IMR-90 (cell line): ENCODE measurements at regions not wholly inside any gene's neighbourhood (a gene's known extent, or its start where the extent isn't known, plus 50 kb on each side); places are given as distances from the start of the nearest gene placed in this dataset.

Source experiments
- ATAC-seq: fragments of 200-7000 bp; cut with Tn5 transposase; 2 replicates; pipeline ENCODE4 v1.9.1; 2020; ENCODE audit warnings: low read depth, mild to moderate bottlenecking, moderate library complexity
- BruUV-seq: library from RNA; stranded (reverse); fragments of 400-500 nt; replicated peaks from 2 replicates; lab custom pipeline; 2021; lab: Mats Ljungman, UMichigan
- CTCF ChIA-PET: fragments of 300-600 bp; formaldehyde crosslinking; extraction: SDS; loops from one replicate; lab custom pipeline; 2021; ENCODE audit warnings: antibody characterized with exemption; lab: Yijun Ruan, JAX
- POLR2A ChIA-PET: fragments of 300-600 bp; sonication (Branson Sonifier 250); formaldehyde crosslinking; loops from one replicate; lab custom pipeline; 2022; ENCODE audit warnings: antibody characterized with exemption; ENCODE audit not compliant: unreplicated experiment; lab: Charles Lee
- DNase-seq: peaks from one replicate; pipeline ENCODE4 v3.0.0; 2013
- H2AFZ ChIP-seq: replicated peaks from 2 replicates; pipeline ENCODE3; 2013; ENCODE audit warnings: low read length, mild to moderate bottlenecking; ENCODE audit not compliant: poor library complexity
- H2AK5ac ChIP-seq: 2 replicates; pipeline ENCODE4 v1.6.1; 2013; ENCODE audit warnings: low read depth, low read length, inconsistent platforms
- H2AK9ac ChIP-seq: replicated peaks from 2 replicates; pipeline ENCODE3; 2013; ENCODE audit warnings: mild to moderate bottlenecking, low read depth, low read length, moderate library complexity; ENCODE audit not compliant: poor library complexity
- H2BK120ac ChIP-seq: 2 replicates; pipeline ENCODE4 v1.6.1; 2013; ENCODE audit warnings: low read depth, low read length, inconsistent platforms
- H2BK15ac ChIP-seq: 3 replicates; pipeline ENCODE4 v1.6.1; 2013; ENCODE audit warnings: low read depth, low read length, inconsistent platforms
- H2BK20ac ChIP-seq: 2 replicates; pipeline ENCODE4 v1.6.1; 2013; ENCODE audit warnings: low read depth, mild to moderate bottlenecking, inconsistent platforms, low read length, moderate library complexity
- H2BK5ac ChIP-seq: 2 replicates; pipeline ENCODE4 v1.6.1; 2013; ENCODE audit warnings: mild to moderate bottlenecking, low read depth, low read length, inconsistent platforms; ENCODE audit not compliant: poor library complexity, severe bottlenecking
- H3K14ac ChIP-seq: replicated peaks from 2 replicates; pipeline ENCODE4 v1.6.1; 2013; ENCODE audit warnings: low read depth, low read length, inconsistent platforms
- H3K18ac ChIP-seq: 2 replicates; pipeline ENCODE4 v1.6.1; 2013; ENCODE audit warnings: low read depth, low read length, control low read depth
- H3K23ac ChIP-seq: 2 replicates; pipeline ENCODE4 v1.6.1; 2013; ENCODE audit warnings: low read depth, low read length, inconsistent platforms
- H3K27ac ChIP-seq: 2 replicates; pipeline ENCODE4 v1.5.1; 2013; ENCODE audit warnings: mild to moderate bottlenecking, control low read depth, low read length; ENCODE audit not compliant: insufficient read depth
- H3K27me3 ChIP-seq: 2 replicates; pipeline ENCODE4 v1.6.1; 2013; ENCODE audit warnings: low read length; ENCODE audit not compliant: control insufficient read depth, insufficient read depth
- H3K36me3 ChIP-seq: 2 replicates; pipeline ENCODE4 v1.6.1; 2013; ENCODE audit warnings: low read length, mixed read lengths; ENCODE audit not compliant: control insufficient read depth, insufficient read depth
- H3K4ac ChIP-seq: 2 replicates; pipeline ENCODE4 v1.6.1; 2013; ENCODE audit warnings: low read depth, low read length, inconsistent platforms
- H3K4me1 ChIP-seq: 2 replicates; pipeline ENCODE4 v1.6.1; 2013; ENCODE audit warnings: low read length, mixed read lengths; ENCODE audit not compliant: control insufficient read depth, insufficient read depth
- H3K4me2 ChIP-seq: 2 replicates; pipeline ENCODE4 v1.6.1; 2013; ENCODE audit warnings: low read depth, mild to moderate bottlenecking, control low read depth, low read length, moderate library complexity
- H3K4me3 ChIP-seq: 2 replicates; pipeline ENCODE4 v1.5.1; 2013; ENCODE audit warnings: low read depth, mild to moderate bottlenecking, control low read depth, low read length, moderate library complexity; ENCODE audit not compliant: insufficient read depth
- H3K56ac ChIP-seq: 2 replicates; pipeline ENCODE4 v1.6.1; 2013; ENCODE audit warnings: low read length, inconsistent platforms; ENCODE audit not compliant: insufficient read depth; ENCODE audit errors: extremely low read depth
- H3K79me1 ChIP-seq, 2 experiments: 2 replicates each; pipeline ENCODE4 v1.6.1; 2013; ENCODE audit warnings: low read length in 2 of 2, inconsistent platforms in 1 of 2, low read depth in 1 of 2
- H3K9ac ChIP-seq: 2 replicates; pipeline ENCODE4 v1.6.1; 2013; ENCODE audit warnings: low read depth, low read length, control low read depth
- H3K9me1 ChIP-seq: 2 replicates; pipeline ENCODE4 v1.6.1; 2013; ENCODE audit warnings: low read length, inconsistent platforms; ENCODE audit not compliant: insufficient read depth
- H3K9me3 ChIP-seq: 2 replicates; pipeline ENCODE4 v1.6.1; 2013; ENCODE audit warnings: low read length; ENCODE audit not compliant: control insufficient read depth, insufficient read depth
- H4K20me1 ChIP-seq: 2 replicates; pipeline ENCODE4 v1.6.1; 2013; ENCODE audit warnings: low read length, inconsistent platforms; ENCODE audit not compliant: insufficient read depth
- H4K5ac ChIP-seq: 2 replicates; pipeline ENCODE4 v1.6.1; 2013; ENCODE audit warnings: mild to moderate bottlenecking, low read depth, low read length, control low read depth
- H4K8ac ChIP-seq, 2 experiments: 2 replicates each; pipeline ENCODE4 v1.6.1; 2013; ENCODE audit warnings: low read depth in 2 of 2, low read length in 2 of 2, control low read depth in 1 of 2, inconsistent platforms in 1 of 2
- H4K91ac ChIP-seq: 2 replicates; pipeline ENCODE4 v1.6.1; 2013; ENCODE audit warnings: low read depth, low read length, inconsistent platforms; ENCODE audit not compliant: insufficient read depth
- CHD1 ChIP-seq: IDR thresholded peaks from 2 replicates; pipeline ENCODE4 v1.6.1; 2012; ENCODE audit warnings: low read depth, low read length, improper control_type of control experiment
- FOS ChIP-seq: fragments of 150-350 bp; IDR thresholded peaks from 2 replicates; pipeline ENCODE4 v1.6.1; 2016; ENCODE audit warnings: low read depth, low read length
- MAFK ChIP-seq: IDR thresholded peaks from 2 replicates; pipeline ENCODE4 v1.6.1; 2012; ENCODE audit warnings: low read depth, low read length, improper control_type of control experiment
- MAZ ChIP-seq: IDR thresholded peaks from 2 replicates; pipeline ENCODE4 v1.6.1; 2012; ENCODE audit warnings: low read depth, mild to moderate bottlenecking, low read length, improper control_type of control experiment, moderate library complexity, borderline replicate concordance
- NFE2L2 ChIP-seq: fragments of 150-350 bp; IDR thresholded peaks from 2 replicates; pipeline ENCODE4 v1.6.1; 2016; ENCODE audit warnings: low read depth, mild to moderate bottlenecking, low read length
- POLR2A ChIP-seq: IDR thresholded peaks from 2 replicates; pipeline ENCODE4 v1.6.1; 2012; ENCODE audit warnings: mild to moderate bottlenecking, low read depth, low read length
- RFX5 ChIP-seq: IDR thresholded peaks from 2 replicates; pipeline ENCODE4 v1.8.0; 2012; ENCODE audit warnings: low read depth, mild to moderate bottlenecking, low read length, moderate library complexity
- SMC3 ChIP-seq: fragments of 150-350 bp; IDR thresholded peaks from 2 replicates; pipeline ENCODE4 v1.6.1; 2016; ENCODE audit warnings: low read depth, mild to moderate bottlenecking, antibody characterized with exemption, low read length, moderate library complexity
- WGBS, 2 experiments: methylation state at CpG; one replicate each; pipeline versions ENCODE4 v1.1.5 to v1.1.7; 2013; ENCODE audit warnings: missing lambda C conversion rate in 2 of 2; ENCODE audit not compliant: insufficient read length in 1 of 2; ENCODE audit errors: extremely low coverage in 2 of 2; 5-methylcytosine and 5-hydroxymethylcytosine counted together
- dilution Hi-C: fragments of 300-500 bp; cut with HindIII; formaldehyde crosslinking; loops from one replicate; pipeline ENCODE4 v1.14.3; 2018; ENCODE audit warnings: low sequenced_read_pairs; ENCODE audit not compliant: unreplicated experiment
- in situ Hi-C: fragments of 300-500 bp; cut with MboI; formaldehyde crosslinking; loops from 3 replicates; pipeline ENCODE4 v1.14.3; 2019; ENCODE audit warnings: low sequenced_read_pairs, inconsistent platforms, mixed read lengths
- intact Hi-C: fragments of 100-400 bp; cut with micrococcal nuclease; formaldehyde crosslinking; loops from 2 replicates; pipeline ENCODE4 v1.10.0; 2022

GRCh38 chr3:194073926-194074325, 62.0 kb upstream of the HES1 start (continued):
- no peak for TF ChIP-seq MAFK
- no peak for TF ChIP-seq RFX5
- no peak for TF ChIP-seq FOS
- TF ChIP-seq CHD1: no peak
- TF ChIP-seq SMC3: no peak
- no peak for TF ChIP-seq POLR2A

GRCh38 chr3:194075088-194075615, 60.8 kb upstream of the HES1 start:
- Histone ChIP-seq H2BK20ac (no peak overlapping the region), H4K91ac (no peak overlapping the region), H2AFZ (no peak overlapping the region), H3K9me1 (no peaks in the 10 kb centered on the region), H3K9ac (no peak overlapping the region), H3K9me3 (peaks cover 2% of the 10 kb centered on the region), H3K4ac (no peak overlapping the region), H2BK120ac (no peak overlapping the region), H3K14ac (no peak overlapping the region), H3K79me1 (no peaks in the 10 kb centered on the region), H3K27me3 (peaks cover 51% of the 10 kb centered on the region), H2BK5ac (no peak overlapping the region), H4K20me1 (no peaks in the 10 kb centered on the region), H4K5ac (no peak overlapping the region), H4K8ac (no peak overlapping the region), H3K27ac (no peak overlapping the region), H2BK15ac (no peak overlapping the region), H3K4me3 (no peak overlapping the region), H3K36me3 (no peaks in the 10 kb centered on the region), H3K56ac (no peak overlapping the region), H2AK5ac (no peak overlapping the region), H3K4me1 (peaks cover 2% of the 10 kb centered on the region; the same call in 1 of the 2 replicates), H3K23ac (no peak overlapping the region), H3K4me2 (no peak overlapping the region), H3K18ac (no peak overlapping the region), H2AK9ac (no peak overlapping the region)
- no CpG with 5 or more reads among the region's 6 CpGs for WGBS, 2 experiments
- TF ChIP-seq MAZ: no peak
- TF ChIP-seq NFE2L2: no peak
- TF ChIP-seq RFX5: no peak
- DNase-seq: no peak
- POLR2A ChIA-PET: interaction anchor here (0.6 kb wide), 1 partner anchor 15 kb away, joined by 4 read pairs; no protein-coding TSS in a partner anchor
- BruUV-seq: no TSS peak
- intact Hi-C loops (no loop called here), in situ Hi-C loops (no loop called here), dilution Hi-C loops (no loop called here)
- CTCF ChIA-PET: no interaction called here
- no peak for ATAC-seq
